ENCODE measurements at regions not wholly inside any gene's neighbourhood (a gene's known extent, or its start where the extent isn't known, plus 50 kb on each side); places are given as distances from the start of the nearest gene placed in this dataset.

GRCh38 chr13:30094015-30094414 lies 213.3 kb downstream of the KATNAL1 start:
- Histone ChIP-seq H2BK15ac (ENCODE audit: low read length) (no peak overlapping the region), H3K9ac (replicated peaks in 1 of 4; ENCODE audit: extremely low read depth in 1 of 4, low read depth in 3 of 4, low read length in 3 of 4) (no peak overlapping the region), H3K23ac (ENCODE audit: insufficient read length) (no peak overlapping the region), H3K14ac (ENCODE audit: insufficient read length) (no peak overlapping the region), H4K5ac (ENCODE audit: insufficient read length, low read depth, low read length) (no peak overlapping the region), H2BK5ac (ENCODE audit: low read depth, low read length) (no peak overlapping the region), H3K4me1 (replicated peaks in 1 of 4; ENCODE audit: control insufficient read depth in 3 of 4, insufficient read depth in 4 of 4, low read length in 3 of 4) (no peaks in the 10 kb centered on the region), H2BK12ac (ENCODE audit: low read depth, low read length) (no peak overlapping the region; the same call in 1 of the 2 replicates), H2AFZ (ENCODE audit: low read length) (no peak overlapping the region), H3K4ac (replicated peaks; ENCODE audit: insufficient read length, low read depth, low read length) (no peak overlapping the region), H3K4me2 (ENCODE audit: insufficient read depth in 1 of 2, low read depth in 2 of 2, low read length in 2 of 2) (no peak overlapping the region), H2AK5ac (ENCODE audit: low read depth, low read length) (0 out of 2 replicates have a peak overlapping the region, but pooled peaks have one; percentile 9), H3K4me3 (ENCODE audit: extremely low read depth in 1 of 4, insufficient read depth in 2 of 4, low read depth in 3 of 4, low read length in 4 of 4) (no peak overlapping the region), H2BK20ac (ENCODE audit: low read length) (no peak overlapping the region), H3K9me3 (ENCODE audit: insufficient read depth in 2 of 2, low read depth in 1 of 2, low read length in 1 of 2) (no peaks in the 10 kb centered on the region), H3K79me2 (ENCODE audit: control insufficient read depth in 1 of 2, insufficient read depth in 2 of 2, low read length in 2 of 2) (no peaks in the 10 kb centered on the region), H4K20me1 (replicated peaks in 1 of 2; ENCODE audit: control insufficient read depth in 1 of 2, insufficient read depth in 2 of 2, low read length in 2 of 2) (no peaks in the 10 kb centered on the region), H3K18ac (ENCODE audit: extremely low read depth, low read length) (no peak overlapping the region), H2BK120ac (replicated peaks; ENCODE audit: low read depth, low read length) (no peak overlapping the region), H3K36me3 (ENCODE audit: control insufficient read depth in 2 of 4, insufficient read depth in 4 of 4, low read length in 3 of 4) (no peaks in the 10 kb centered on the region), H3K23me2 (ENCODE audit: low read depth, low read length) (peaks cover 1% of the 10 kb centered on the region; the same call in 1 of the 2 replicates), H3K27me3 (replicated peaks in 1 of 4; ENCODE audit: control insufficient read depth in 3 of 4, extremely low read depth in 1 of 4, insufficient read depth in 3 of 4, low read length in 3 of 4) (no peaks in the 10 kb centered on the region), H3K56ac (replicated peaks; ENCODE audit: insufficient read length, low read depth, low read length) (no peak overlapping the region), H3K27ac (ENCODE audit: low read depth, low read length) (no peak overlapping the region), H4K8ac (ENCODE audit: extremely low read depth, insufficient read depth, low read length) (no peak overlapping the region), H3K79me1 (ENCODE audit: low read depth, low read length) (no peaks in the 10 kb centered on the region), H4K91ac (replicated peaks; ENCODE audit: insufficient read length, low read length) (no peak overlapping the region)
- DNase-seq (ENCODE audit: low read depth in 1 of 2, low spot score in 2 of 2), result no peak
- ChIA-PET POLR2A (ENCODE audit: partially characterized antibody) (no interaction called here), CTCF (ENCODE audit: partially characterized antibody) (interaction anchor here (1.1 to 1.7 kb wide), 3 partner anchors 14 to 21 kb away, joined by 3 to 6 read pairs (median 4); no protein-coding TSS in a partner anchor)
- WGBS, 2 experiments (ENCODE audit: extremely low coverage in 1 of 2, insufficient coverage in 1 of 2, insufficient read length in 1 of 2, insufficient replicate concordance in 2 of 2, low coverage in 1 of 2, low lambda C conversion rate in 2 of 2, missing lambda C conversion rate in 1 of 2), result 87% methylated on average over 5 of the region's 5 CpGs; no CpG with 5 or more reads in 1 of the 2 experiments
- FAIRE-seq, result no peak
- TF ChIP-seq ATF3 (IDR thresholded peaks at IDR 0.05; ENCODE audit: insufficient read depth, low read depth, low read length) (no peak), ZNF274 (IDR thresholded peaks at IDR 0.05; ENCODE audit: borderline replicate concordance, extremely low read depth, low read length) (no peak)
